Natural killer cell (primary cell): ENCODE measurements at regions not wholly inside any gene's neighbourhood (a gene's known extent, or its start where the extent isn't known, plus 50 kb on each side); places are given as distances from the start of the nearest gene placed in this dataset.

ENCODE experiments used
- ATAC-seq, 3 donors: fragments of 150-1000 bp in 2 of 3; fragments of 200-7000 bp in 1 of 3; cut with Tn5 transposase; 1 replicate in 1 of 3; 2 replicates in 2 of 3; pipeline ENCODE4 v1.10.0; 2021; ENCODE audit warnings: mild to moderate bottlenecking in 2 of 3, moderate library complexity in 2 of 3
- DNase-seq, 2 donors: peaks; one replicate each; pipeline versions ENCODE4 v3.0.0 to v3.0.0-alpha.2; 2013 to 2021; ENCODE audit warnings: mixed read lengths in 1 of 2
- H3K27ac ChIP-seq: one replicate; pipeline ENCODE4 v1.5.1; 2013; ENCODE audit warnings: mild to moderate bottlenecking, low read length
- H3K27me3 ChIP-seq: one replicate; pipeline ENCODE4 v1.6.1; 2013; ENCODE audit warnings: low read length; ENCODE audit not compliant: control insufficient read depth, insufficient read depth
- H3K36me3 ChIP-seq: one replicate; pipeline ENCODE4 v1.6.1; 2013; ENCODE audit warnings: low read length; ENCODE audit not compliant: control insufficient read depth, insufficient read depth
- H3K4me1 ChIP-seq: one replicate; pipeline ENCODE4 v1.6.1; 2013; ENCODE audit warnings: low read length; ENCODE audit not compliant: control insufficient read depth, insufficient read depth
- H3K4me3 ChIP-seq: one replicate; pipeline ENCODE4 v1.5.1; 2013; ENCODE audit warnings: low read length
- H3K9me3 ChIP-seq: one replicate; pipeline ENCODE4 v1.6.1; 2013; ENCODE audit warnings: low read length; ENCODE audit not compliant: control insufficient read depth, insufficient read depth
- H3K27ac Mint-ChIP-seq, 2 donors: one replicate each; pipeline ENCODE4 v1.8.0; 2022; ENCODE audit warnings: mild to moderate bottlenecking in 2 of 2, mixed read lengths in 2 of 2, moderate library complexity in 1 of 2
- H3K27me3 Mint-ChIP-seq, 2 donors: one replicate each; pipeline ENCODE4 v1.8.0; 2022; ENCODE audit warnings: low read depth in 2 of 2, mixed read lengths in 2 of 2
- H3K36me3 Mint-ChIP-seq: one replicate; pipeline ENCODE4 v1.8.0; 2022; ENCODE audit warnings: mixed read lengths
- H3K4me1 Mint-ChIP-seq, 2 donors: one replicate each; pipeline ENCODE4 v1.8.0; 2022; ENCODE audit warnings: mixed read lengths in 2 of 2
- H3K4me3 Mint-ChIP-seq: one replicate; pipeline ENCODE4 v1.8.0; 2022; ENCODE audit warnings: mild to moderate bottlenecking, moderate library complexity, mixed read lengths
- H3K9me3 Mint-ChIP-seq, 2 donors: one replicate each; pipeline ENCODE4 v1.8.0; 2022; ENCODE audit warnings: mixed read lengths in 2 of 2
- WGBS: methylation state at CpG from one replicate; pipeline ENCODE4 v1.1.7; 2013; ENCODE audit warnings: missing lambda C conversion rate; ENCODE audit not compliant: insufficient coverage; 5-methylcytosine and 5-hydroxymethylcytosine counted together
- intact Hi-C: fragments of 100-400 bp; cut with micrococcal nuclease; formaldehyde crosslinking; loops from one replicate; pipeline ENCODE4 v1.14.2; 2022
- TF ChIP-seq, protein P1 (sequence below): fragments of 200-600 bp; IDR thresholded peaks from one replicate; pipeline ENCODE4 v1.8.0; 2022; ENCODE audit warnings: antibody characterized with exemption

DNA sequence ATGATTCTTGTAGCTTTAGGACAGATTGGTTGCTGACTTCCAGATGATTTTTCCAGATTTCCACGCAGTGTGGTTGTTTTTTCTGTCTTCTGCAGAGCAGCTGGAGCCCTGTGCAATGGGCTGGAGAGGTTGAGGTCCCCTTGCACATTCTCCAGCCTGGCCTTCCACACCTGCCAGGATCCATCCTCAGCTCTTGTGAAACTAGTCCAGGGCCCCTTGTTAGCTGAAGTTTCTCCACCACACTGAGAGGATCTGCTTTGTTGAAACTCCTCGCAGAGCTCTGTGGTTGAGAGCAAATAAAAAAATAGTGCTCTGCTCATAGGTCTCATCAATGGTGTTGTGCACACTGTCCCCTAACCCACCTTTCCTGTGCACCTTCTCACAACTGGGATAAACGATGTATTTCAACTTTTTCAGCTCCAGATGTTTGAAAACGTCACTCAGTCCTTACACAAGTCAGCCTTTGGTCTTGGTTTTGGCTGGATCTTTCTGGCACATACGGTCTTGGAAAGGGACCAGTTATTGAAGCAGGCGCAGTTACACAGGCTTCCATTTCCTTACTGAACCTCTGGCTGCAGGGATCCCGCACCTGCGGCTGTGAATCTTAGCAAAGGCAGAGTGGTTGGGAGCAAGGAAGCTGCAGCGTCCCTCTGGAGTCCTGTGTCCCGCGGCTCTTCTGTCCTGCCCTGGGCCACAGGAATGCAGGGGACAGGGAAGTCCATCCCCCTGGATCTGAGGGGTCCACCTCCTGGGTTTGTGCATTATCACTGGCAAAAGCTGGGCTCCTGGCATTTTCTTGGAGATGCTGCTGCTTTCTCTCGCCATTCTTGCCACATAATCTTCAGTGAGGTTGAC lies 272.0 kb upstream of the DSEL start:
- no peaks in the 10 kb centered on the region for H3K27me3 Mint-ChIP-seq
- H3K4me1 ChIP-seq, result no peaks in the 10 kb centered on the region
- no peak for ATAC-seq
- WGBS, result 88% methylated on average over 12 of the region's 12 CpGs
- no peak overlapping the region for H3K27ac ChIP-seq
- H3K9me3 ChIP-seq, result peaks cover 6% of the 10 kb centered on the region
- H3K27ac Mint-ChIP-seq, result no peak overlapping the region
- no peaks in the 10 kb centered on the region for H3K4me1 Mint-ChIP-seq
- intact Hi-C loops, result no loop called here
- no peaks in the 10 kb centered on the region for H3K27me3 ChIP-seq
- TF ChIP-seq, protein P1, sequence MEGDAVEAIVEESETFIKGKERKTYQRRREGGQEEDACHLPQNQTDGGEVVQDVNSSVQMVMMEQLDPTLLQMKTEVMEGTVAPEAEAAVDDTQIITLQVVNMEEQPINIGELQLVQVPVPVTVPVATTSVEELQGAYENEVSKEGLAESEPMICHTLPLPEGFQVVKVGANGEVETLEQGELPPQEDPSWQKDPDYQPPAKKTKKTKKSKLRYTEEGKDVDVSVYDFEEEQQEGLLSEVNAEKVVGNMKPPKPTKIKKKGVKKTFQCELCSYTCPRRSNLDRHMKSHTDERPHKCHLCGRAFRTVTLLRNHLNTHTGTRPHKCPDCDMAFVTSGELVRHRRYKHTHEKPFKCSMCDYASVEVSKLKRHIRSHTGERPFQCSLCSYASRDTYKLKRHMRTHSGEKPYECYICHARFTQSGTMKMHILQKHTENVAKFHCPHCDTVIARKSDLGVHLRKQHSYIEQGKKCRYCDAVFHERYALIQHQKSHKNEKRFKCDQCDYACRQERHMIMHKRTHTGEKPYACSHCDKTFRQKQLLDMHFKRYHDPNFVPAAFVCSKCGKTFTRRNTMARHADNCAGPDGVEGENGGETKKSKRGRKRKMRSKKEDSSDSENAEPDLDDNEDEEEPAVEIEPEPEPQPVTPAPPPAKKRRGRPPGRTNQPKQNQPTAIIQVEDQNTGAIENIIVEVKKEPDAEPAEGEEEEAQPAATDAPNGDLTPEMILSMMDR, result no peak
- no peak overlapping the region for H3K4me3 ChIP-seq
- peaks cover 7% of the 10 kb centered on the region for H3K36me3 Mint-ChIP-seq
- no peak for DNase-seq
- H3K36me3 ChIP-seq, result no peaks in the 10 kb centered on the region
- H3K9me3 Mint-ChIP-seq, result peaks cover 8 to 13% of the 10 kb centered on the region in 2 donors
- no peak overlapping the region for H3K4me3 Mint-ChIP-seq

DNA sequence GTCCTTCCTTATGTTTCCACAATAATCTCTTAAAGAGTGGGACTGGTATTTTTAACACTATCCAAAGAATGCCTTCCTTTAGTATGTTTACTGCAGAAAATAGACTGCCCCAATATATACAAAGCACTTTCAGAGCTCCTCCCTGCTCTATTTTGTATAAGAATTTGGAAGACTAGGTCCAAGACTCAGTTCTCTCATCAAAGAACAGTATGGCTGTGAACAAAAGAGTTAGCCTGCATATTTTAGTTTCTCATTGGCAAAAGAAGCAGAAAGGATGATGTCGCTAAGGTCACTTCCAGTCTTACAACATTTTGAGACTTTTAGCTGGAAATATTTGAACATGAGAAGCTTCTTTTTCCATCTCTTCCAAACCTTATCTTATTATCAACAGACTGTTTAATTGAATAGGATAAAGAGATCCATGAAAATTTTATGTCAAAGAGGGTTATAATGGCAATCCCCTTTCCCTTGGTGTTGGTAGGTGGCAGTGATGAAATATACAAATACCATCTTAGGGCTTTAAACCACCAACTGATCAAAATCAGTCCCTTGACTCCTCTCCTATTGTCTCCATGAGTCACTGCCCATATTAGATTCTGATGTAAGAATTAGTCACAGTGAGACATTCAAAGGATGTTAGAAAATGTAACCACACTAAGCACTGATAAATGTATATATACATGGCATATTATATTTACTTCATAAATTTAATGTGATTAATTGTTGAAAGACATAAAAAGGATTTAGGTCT lies 266.9 kb upstream of the DSEL start:
- Histone ChIP-seq H3K27ac (no peak overlapping the region), H3K27me3 (no peaks in the 10 kb centered on the region), H3K36me3 (no peaks in the 10 kb centered on the region), H3K9me3 (no peaks in the 10 kb centered on the region), H3K4me1 (no peaks in the 10 kb centered on the region), H3K4me3 (no peak overlapping the region)
- Mint-ChIP-seq H3K4me3 (no peak overlapping the region), H3K4me1 (no peaks in the 10 kb centered on the region), H3K9me3 (peaks cover 5 to 11% of the 10 kb centered on the region in 2 donors), H3K27me3 (no peaks in the 10 kb centered on the region), H3K36me3 (no peaks in the 10 kb centered on the region), H3K27ac (no peak overlapping the region)
- ATAC-seq, result no peak
- TF ChIP-seq, protein P1, result no peak
- DNase-seq, result no peak
- WGBS, result no CpG with 5 or more reads among the region's 1 CpG
- intact Hi-C loops, result no loop called here

DNA sequence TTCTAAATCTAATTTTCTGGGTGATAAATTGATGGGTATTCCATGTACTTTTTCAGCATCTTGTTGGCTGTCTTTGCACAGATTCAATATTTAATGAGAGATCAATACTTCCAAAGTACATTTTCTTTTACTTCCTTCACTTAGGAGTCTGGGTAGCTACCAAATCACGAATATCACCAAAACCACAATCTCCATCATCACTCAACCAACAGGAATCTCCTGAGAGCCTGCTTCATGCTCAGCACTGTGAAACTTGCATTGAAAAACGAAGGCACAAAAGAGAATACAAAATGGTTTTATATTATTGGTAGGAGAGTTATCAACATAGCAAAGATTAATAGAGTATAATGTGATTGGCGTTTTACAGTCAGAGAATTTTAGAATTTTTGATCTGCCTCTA lies 261.5 kb upstream of the DSEL start:
- H3K36me3 Mint-ChIP-seq, result no peaks in the 10 kb centered on the region
- DNase-seq (no peak), ATAC-seq (no peak)
- H3K4me3 Mint-ChIP-seq, result no peak overlapping the region
- no peaks in the 10 kb centered on the region for H3K4me1 Mint-ChIP-seq
- Histone ChIP-seq H3K9me3 (no peaks in the 10 kb centered on the region), H3K27me3 (no peaks in the 10 kb centered on the region), H3K27ac (no peak overlapping the region), H3K36me3 (no peaks in the 10 kb centered on the region), H3K4me1 (no peaks in the 10 kb centered on the region), H3K4me3 (no peak overlapping the region)
- 56% methylated on average over 3 of the region's 3 CpGs for WGBS
- TF ChIP-seq, protein P1, result no peak
- intact Hi-C loops, result no loop called here
- H3K27ac Mint-ChIP-seq, result no peak overlapping the region
- peaks cover 0 to 8% of the 10 kb centered on the region in 2 donors for H3K9me3 Mint-ChIP-seq
- H3K27me3 Mint-ChIP-seq, result no peaks in the 10 kb centered on the region
